SK-N-SH (cell line): ENCODE measurements at regions not wholly inside any gene's neighbourhood (a gene's known extent, or its start where the extent isn't known, plus 50 kb on each side); places are given as distances from the start of the nearest gene placed in this dataset.

ENCODE experiments used
- CTCF ChIA-PET: fragments of 300-600, 350-600 bp; formaldehyde crosslinking; extraction: SDS; loops from one replicate; lab custom pipeline; 2021; lab: Yijun Ruan, JAX
- POLR2A ChIA-PET: fragments of 350-600 bp; sonication (Branson Sonifier 250); formaldehyde crosslinking; extraction: SDS; loops from one replicate; lab custom pipeline; 2020; ENCODE audit warnings: antibody characterized with exemption, inconsistent platforms; lab: Yijun Ruan, JAX
- DNase-seq: peaks from one replicate; pipeline ENCODE4 v3.0.0; 2012
- H2AFZ ChIP-seq: fragments of 200-600 bp; sonication (generic); 2 replicates; pipeline ENCODE4 v1.8.1; 2016; ENCODE audit warnings: antibody characterized with exemption, mild to moderate bottlenecking, low read depth
- H3F3A ChIP-seq: fragments of 200-600 bp; sonication (generic); replicated peaks from 2 replicates; pipeline ENCODE3; 2016; ENCODE audit warnings: antibody characterized with exemption, mild to moderate bottlenecking; ENCODE audit not compliant: insufficient read depth
- H3K27ac ChIP-seq, 2 experiments: fragments of 200-500 bp in 1 of 2; fragments of 200-600 bp in 1 of 2; sonication (Bioruptor generic) in 1 of 2; sonication (generic), shearing (Covaris generic) in 1 of 2; 2 replicates each; pipeline versions ENCODE4 v1.5.1 to v1.6.1; 2014 to 2016; ENCODE audit warnings: low read depth in 2 of 2, inconsistent platforms in 1 of 2, low read length in 1 of 2, mild to moderate bottlenecking in 1 of 2, mixed read lengths in 1 of 2
- H3K27me3 ChIP-seq: fragments of 200-600 bp; sonication (generic), shearing (Covaris generic); 2 replicates; pipeline ENCODE4 v1.6.1; 2016; ENCODE audit warnings: mixed run types; ENCODE audit not compliant: insufficient read depth
- H3K36me3 ChIP-seq, 2 experiments: fragments of 200-500 bp in 1 of 2; fragments of 200-600 bp in 1 of 2; sonication (Bioruptor generic) in 1 of 2; sonication (generic) in 1 of 2; replicated peaks in 1 of 2; 2 replicates each; pipeline versions ENCODE3 to v1.5.1; 2014 to 2016; ENCODE audit warnings: low read length in 1 of 2, mild to moderate bottlenecking in 1 of 2; ENCODE audit not compliant: insufficient read depth in 2 of 2, control insufficient read depth in 1 of 2
- H3K4me1 ChIP-seq, 2 experiments: fragments of 200-500 bp in 1 of 2; fragments of 200-600 bp in 1 of 2; sonication (Bioruptor generic) in 1 of 2; sonication (generic), shearing (Covaris generic) in 1 of 2; 2 replicates each; pipeline versions ENCODE4 v1.5.1 to v1.6.1; 2014 to 2016; ENCODE audit warnings: low read depth in 1 of 2, low read length in 1 of 2, mixed run types in 1 of 2; ENCODE audit not compliant: insufficient read depth in 2 of 2, control insufficient read depth in 1 of 2
- H3K4me2 ChIP-seq: fragments of 200-600 bp; sonication (generic), shearing (Covaris generic); 2 replicates; pipeline ENCODE4 v1.6.1; 2017; ENCODE audit warnings: mixed run types
- H3K4me3 ChIP-seq, 2 experiments: fragments of 200-500 bp in 1 of 2; fragments of 200-600 bp in 1 of 2; sonication (Bioruptor generic) in 1 of 2; sonication (generic), shearing (Covaris generic) in 1 of 2; 2 replicates each; pipeline versions ENCODE4 v1.5.1 to v1.8.1; 2014 to 2016; ENCODE audit warnings: low read depth in 2 of 2, inconsistent platforms in 1 of 2, low read length in 1 of 2, mild to moderate bottlenecking in 1 of 2, mixed read lengths in 1 of 2, moderate library complexity in 1 of 2
- H3K79me2 ChIP-seq: fragments of 200-600 bp; sonication (generic); 2 replicates; pipeline ENCODE4 v1.8.1; 2017; ENCODE audit warnings: mild to moderate bottlenecking; ENCODE audit not compliant: insufficient read depth
- H3K9ac ChIP-seq: fragments of 200-600 bp; sonication (generic); 2 replicates; pipeline ENCODE4 v1.6.1; 2017; ENCODE audit warnings: mixed run types
- H3K9me2 ChIP-seq: fragments of 200-600 bp; sonication (generic); 2 replicates; pipeline ENCODE4 v1.6.1; 2017; ENCODE audit warnings: mixed run types
- H3K9me3 ChIP-seq: fragments of 200-600 bp; sonication (generic); 2 replicates; pipeline ENCODE4 v1.6.1; 2017; ENCODE audit warnings: mixed run types, mild to moderate bottlenecking, moderate library complexity
- H4K20me1 ChIP-seq: fragments of 200-600 bp; sonication (generic); 2 replicates; pipeline ENCODE4 v1.6.1; 2017; ENCODE audit warnings: mild to moderate bottlenecking, mixed run types; ENCODE audit not compliant: insufficient read depth
- EP300 ChIP-seq, 2 experiments: IDR thresholded peaks; 2 replicates each; pipeline versions ENCODE4 v1.4.0 to v1.6.1; 2012; ENCODE audit warnings: borderline replicate concordance in 1 of 2, low read depth in 1 of 2, low read length in 1 of 2
- IRF3 ChIP-seq: fragments of 150-350 bp; IDR thresholded peaks from 2 replicates; pipeline ENCODE4 v1.6.1; 2016; ENCODE audit warnings: mild to moderate bottlenecking, low read depth, low read length
- NFIC ChIP-seq: IDR thresholded peaks from 2 replicates; pipeline ENCODE4 v1.4.0; 2012; ENCODE audit warnings: borderline replicate concordance
- PBX3 ChIP-seq: IDR thresholded peaks from 2 replicates; pipeline ENCODE4; 2012
- REST ChIP-seq: IDR thresholded peaks from 2 replicates; pipeline ENCODE4 v1.6.1; 2012; ENCODE audit warnings: mild to moderate bottlenecking, low read depth, low read length, moderate library complexity
- RFX5 ChIP-seq: IDR thresholded peaks from 2 replicates; pipeline ENCODE4 v1.6.1; 2012; ENCODE audit warnings: mild to moderate bottlenecking, improper control_type of control experiment, low read length
- RXRA ChIP-seq: IDR thresholded peaks from 2 replicates; pipeline ENCODE4 v1.4.0; 2012; ENCODE audit warnings: low read depth, mild to moderate bottlenecking, borderline replicate concordance
- SIN3A ChIP-seq: IDR thresholded peaks from 2 replicates; pipeline ENCODE4 v1.6.1; 2012; ENCODE audit warnings: low read depth, mild to moderate bottlenecking, low read length, moderate library complexity, borderline replicate concordance
- YY1 ChIP-seq: IDR thresholded peaks from 2 replicates; pipeline ENCODE4 v1.4.0; 2012; ENCODE audit warnings: low read depth, mild to moderate bottlenecking
- ZBTB33 ChIP-seq: IDR thresholded peaks from 2 replicates; pipeline ENCODE4 v1.4.0; 2012; ENCODE audit warnings: low read depth, borderline replicate concordance
- WGBS: methylation state at CpG from one replicate; pipeline ENCODE4 v1.1.6; 2017; ENCODE audit warnings: low lambda C conversion rate; 5-methylcytosine and 5-hydroxymethylcytosine counted together

- Histone ChIP-seq H3K9me3 (no peaks in the 10 kb centered on the region), H2AFZ (no peak overlapping the region), H3K27ac (no peak overlapping the region), H3F3A (peaks cover 13% of the 10 kb centered on the region), H4K20me1 (no peaks in the 10 kb centered on the region), H3K4me1 (peaks cover 0 to 8% of the 10 kb centered on the region in 2 experiments; a peak in 1 of 4 replicates), H3K27me3 (no peaks in the 10 kb centered on the region), H3K9me2 (no peaks in the 10 kb centered on the region), H3K9ac (no peak overlapping the region), H3K79me2 (no peaks in the 10 kb centered on the region), H3K4me3 (no peak overlapping the region), H3K4me2 (no peak overlapping the region), H3K36me3 (no peaks in the 10 kb centered on the region)
- DNase-seq = no peak
- 100% methylated on average over 1 of the region's 1 CpG for WGBS
- POLR2A ChIA-PET = no interaction called here
- no peak for TF ChIP-seq REST
- no peak for TF ChIP-seq EP300 (IDR thresholded peaks at IDR 0.05; ENCODE audit: borderline replicate concordance in 1 of 2, low read depth in 1 of 2, low read length in 1 of 2)
- no peak for TF ChIP-seq YY1
- no peak for TF ChIP-seq NFIC
- no peak for TF ChIP-seq RXRA
- no peak for TF ChIP-seq ZBTB33
- CTCF ChIA-PET = no interaction called here
These were observed 152.0 kb downstream of the NUFIP1 start for GRCh38 chr13:44837250-44837649.

- Histone ChIP-seq H2AFZ (no peak overlapping the region), H3K9ac (no peak overlapping the region), H3K4me3 (no peak overlapping the region), H4K20me1 (no peaks in the 10 kb centered on the region), H3K36me3 (no peaks in the 10 kb centered on the region), H3K27me3 (no peaks in the 10 kb centered on the region), H3F3A (no peaks in the 10 kb centered on the region), H3K27ac (no peak overlapping the region), H3K4me1 (no peaks in the 10 kb centered on the region), H3K4me2 (no peak overlapping the region), H3K9me3 (no peaks in the 10 kb centered on the region), H3K9me2 (no peaks in the 10 kb centered on the region), H3K79me2 (no peaks in the 10 kb centered on the region)
- CTCF ChIA-PET = interaction anchor here (1.4 kb wide), 1 partner anchor 15 kb away, joined by 5 read pairs; no protein-coding TSS in a partner anchor
- no peak for TF ChIP-seq RFX5
- TF ChIP-seq REST = no peak
- TF ChIP-seq PBX3 = no peak
- no peak for TF ChIP-seq IRF3
- no peak for TF ChIP-seq SIN3A
- POLR2A ChIA-PET = no interaction called here
- WGBS = 74% methylated on average over 4 of the region's 4 CpGs
- DNase-seq = no peak
These were observed 154.9 kb downstream of the NUFIP1 start for GRCh38 chr13:44834404-44834803.
